ENCODE measurements at regions not wholly inside any gene's neighbourhood (a gene's known extent, or its start where the extent isn't known, plus 50 kb on each side); places are given as distances from the start of the nearest gene placed in this dataset.

GRCh38 chr10:89147256-89147655, 59.9 kb downstream of the CH25H start:
- TF ChIP-seq CTCF (IDR thresholded peaks at IDR 0.05 in 8 of 11, conservative IDR thresholded peaks at IDR 0.05 in 3 of 11) (no peak), POLR2AphosphoS5 (IDR thresholded peaks at IDR 0.05) (no peak)

Measured in spleen (tissue), 7 donors.